ENCODE measurements at regions not wholly inside any gene's neighbourhood (a gene's known extent, or its start where the extent isn't known, plus 50 kb on each side); places are given as distances from the start of the nearest gene placed in this dataset.

GRCh38 chr16:86733546-86734254, 155.4 kb downstream of the FOXL1 start (continued):
- no peak for TF ChIP-seq PRDM6 (tag by site-specific recombination; IDR thresholded peaks at IDR 0.05)
- no peak for TF ChIP-seq ZNF211 (tag by site-specific recombination; IDR thresholded peaks at IDR 0.05; ENCODE audit: low read depth)
- no peak for TF ChIP-seq ZNF280C (tag by site-specific recombination; IDR thresholded peaks at IDR 0.05)
- no peak for TF ChIP-seq ZNF416 (tag by site-specific recombination; IDR thresholded peaks at IDR 0.05)
- no peak for TF ChIP-seq SALL2 (tag by site-specific recombination; IDR thresholded peaks at IDR 0.05; ENCODE audit: borderline replicate concordance)
- no peak for TF ChIP-seq ZNF169 (tag by site-specific recombination; IDR thresholded peaks at IDR 0.05)
- no peak for TF ChIP-seq ZNF155 (tag by site-specific recombination; IDR thresholded peaks at IDR 0.05)
- no peak for TF ChIP-seq WT1 (tag by site-specific recombination; IDR thresholded peaks at IDR 0.05)
- no peak for TF ChIP-seq ZNF560 (tag by site-specific recombination; IDR thresholded peaks at IDR 0.05; ENCODE audit: borderline replicate concordance)
- TF ChIP-seq PATZ1 (tag by site-specific recombination; IDR thresholded peaks at IDR 0.05): no peak
- no peak for TF ChIP-seq BCL11A (tag by site-specific recombination; IDR thresholded peaks at IDR 0.05; ENCODE audit: low read depth)
- TF ChIP-seq ZNF580 (tag by site-specific recombination; IDR thresholded peaks at IDR 0.05): no peak
- no peak for TF ChIP-seq ZNF792 (tag by site-specific recombination; IDR thresholded peaks at IDR 0.05)

- ChIA-PET CTCF (no interaction called here), POLR2A (no interaction called here)
- H3K27ac ChIP-seq (ENCODE audit: extremely low read depth, low read depth, low read length): no peak overlapping the region
- no peaks in the 10 kb centered on the region for H3K4me1 ChIP-seq (ENCODE audit: control insufficient read depth, insufficient read depth, low read length)
- H3K36me3 ChIP-seq (ENCODE audit: control insufficient read depth in 2 of 2, insufficient read depth in 1 of 2, low read length in 2 of 2): no peaks in the 10 kb centered on the region
- TF ChIP-seq ZNF138 (tag by site-specific recombination; IDR thresholded peaks at IDR 0.05; ENCODE audit: borderline replicate concordance) (no peak), ZNF292 (tag by site-specific recombination; IDR thresholded peaks at IDR 0.05; ENCODE audit: borderline replicate concordance, low read depth) (no peak), ZNF704 (tag by site-specific recombination; IDR thresholded peaks at IDR 0.05) (no peak)
- no peak overlapping the region for H3K4me3 ChIP-seq (ENCODE audit: low read depth, low read length)
- no peaks in the 10 kb centered on the region for H3K9me3 ChIP-seq (ENCODE audit: control insufficient read depth, insufficient read depth, low read depth, low read length)
These were observed 156.5 kb downstream of the FOXL1 start for GRCh38 chr16:86734543-86735460.
